IPS DF 19.7 (cell line): ENCODE measurements at regions not wholly inside any gene's neighbourhood (a gene's known extent, or its start where the extent isn't known, plus 50 kb on each side); places are given as distances from the start of the nearest gene placed in this dataset.
"Not testable (repeated sequence)": the region's sequence is repeated elsewhere in the genome, so short reads cannot be mapped to it uniquely, and the experiment has no call there.

Experiments
- DNase-seq: peaks from one replicate; pipeline ENCODE4 v3.0.0-alpha.2; 2013; ENCODE audit warnings: low read depth, low spot score

GRCh38 chr6:14477559-14477958 lies 360.0 kb downstream of the CD83 start:
- no peak for DNase-seq

- no peak for DNase-seq
Measured at GRCh38 chr6:14478381-14479225, 361.0 kb downstream of the CD83 start.

- DNase-seq = not testable (repeated sequence)
Measured at GRCh38 chr6:14481946-14482345, 364.4 kb downstream of the CD83 start.

GRCh38 chr6:14487625-14488024 lies 370.1 kb downstream of the CD83 start:
- DNase-seq = no peak

- DNase-seq = no peak
Measured at GRCh38 chr6:14488180-14488579, 370.6 kb downstream of the CD83 start.

GRCh38 chr6:14489445-14489844 lies 371.9 kb downstream of the CD83 start:
- DNase-seq = no peak

- DNase-seq = no peak
Measured at GRCh38 chr6:14498748-14499147, 381.2 kb downstream of the CD83 start.

- no peak for DNase-seq
Measured at GRCh38 chr6:14499309-14499708, 381.7 kb downstream of the CD83 start.

GRCh38 chr6:14499841-14500240 lies 382.3 kb downstream of the CD83 start:
- peak; percentile 9 for DNase-seq

- no peak for DNase-seq
Measured at GRCh38 chr6:14500809-14501208, 383.2 kb downstream of the CD83 start.

GRCh38 chr6:14501240-14501639 lies 383.7 kb downstream of the CD83 start:
- DNase-seq = no peak

- DNase-seq = no peak
Measured at GRCh38 chr6:14501914-14502313, 384.3 kb downstream of the CD83 start.

GRCh38 chr6:14502551-14502950 lies 385.0 kb downstream of the CD83 start:
- DNase-seq = no peak

- DNase-seq = no peak
Measured at GRCh38 chr6:14505401-14505800, 387.8 kb downstream of the CD83 start.

- no peak for DNase-seq
Measured at GRCh38 chr6:14506656-14507246, 389.2 kb downstream of the CD83 start.

GRCh38 chr6:14509120-14509519 lies 391.5 kb downstream of the CD83 start:
- no peak for DNase-seq

GRCh38 chr6:14510038-14510437 lies 392.5 kb downstream of the CD83 start:
- no peak for DNase-seq

- DNase-seq = no peak
Measured at GRCh38 chr6:14511061-14511586, 393.6 kb downstream of the CD83 start.

- no peak for DNase-seq
Measured at GRCh38 chr6:14512246-14512645, 394.7 kb downstream of the CD83 start.

GRCh38 chr6:14513496-14514393 lies 396.2 kb downstream of the CD83 start:
- no peak for DNase-seq

GRCh38 chr6:14516956-14517355 lies 399.4 kb downstream of the CD83 start:
- no peak for DNase-seq

- DNase-seq = no peak
Measured at GRCh38 chr6:14517516-14518105, 400.0 kb downstream of the CD83 start.
